ENCODE measurements at regions not wholly inside any gene's neighbourhood (a gene's known extent, or its start where the extent isn't known, plus 50 kb on each side); places are given as distances from the start of the nearest gene placed in this dataset.

- no peaks in the 10 kb centered on the region for H3K9me3 ChIP-seq (replicated peaks; ENCODE audit: control insufficient read depth, insufficient read depth, low read length)
- peaks cover 0 to 5% of the 10 kb centered on the region in 2 experiments for H3K27me3 ChIP-seq (ENCODE audit: control insufficient read depth in 2 of 2, insufficient read depth in 2 of 2, low read length in 2 of 2)
- CTCF ChIA-PET = interaction anchor here (1.3 kb wide), 1 partner anchor 12 kb away, joined by 5 read pairs; no protein-coding TSS in a partner anchor
- no peak overlapping the region for H3K27ac ChIP-seq (ENCODE audit: insufficient read depth, low read depth, low read length)
- no peaks in the 10 kb centered on the region for H3K4me1 ChIP-seq (ENCODE audit: control insufficient read depth, extremely low read depth, insufficient read depth, low read length)
- DNase-seq (ENCODE audit: low read depth, low spot score) (no peak), FAIRE-seq (no peak)
- no peak overlapping the region for H2AFZ ChIP-seq (ENCODE audit: low read depth, low read length)
- H3K79me2 ChIP-seq (ENCODE audit: control insufficient read depth, insufficient read depth, low read length) = no peaks in the 10 kb centered on the region
- no peaks in the 10 kb centered on the region for H3K36me3 ChIP-seq (ENCODE audit: control insufficient read depth in 2 of 2, extremely low read depth in 1 of 2, insufficient read depth in 2 of 2, low read length in 2 of 2)
- no peaks in the 10 kb centered on the region for H3K9me1 ChIP-seq (replicated peaks; ENCODE audit: control insufficient read depth, extremely low read depth, insufficient read depth, low read length)
- TF ChIP-seq POLR2AphosphoS5 (IDR thresholded peaks at IDR 0.05; ENCODE audit: insufficient read depth, low read depth, low read length) = no peak
- no peak for TF ChIP-seq POLR2A (IDR thresholded peaks at IDR 0.05; ENCODE audit: low read depth, low read length)
- no peak for TF ChIP-seq FOS (IDR thresholded peaks at IDR 0.05; ENCODE audit: borderline replicate concordance, insufficient read depth, low read length)
- no peak for TF ChIP-seq MAX (IDR thresholded peaks at IDR 0.05; ENCODE audit: insufficient read depth, insufficient read length)
- TF ChIP-seq CTCF (IDR thresholded peaks at IDR 0.05; ENCODE audit: extremely low read depth in 1 of 2, insufficient read depth in 1 of 2, low read depth in 1 of 2, low read length in 2 of 2) = no peak
- no peak for TF ChIP-seq JUN (IDR thresholded peaks at IDR 0.05; ENCODE audit: borderline replicate concordance, insufficient read depth, insufficient read length, low read depth)
- TF ChIP-seq MYC (IDR thresholded peaks at IDR 0.05; ENCODE audit: low read depth, low read length) = no peak
- no peak for TF ChIP-seq EZH2 (IDR thresholded peaks at IDR 0.05; ENCODE audit: borderline replicate concordance, low read depth, low read length, severe bottlenecking)
- TF ChIP-seq GATA2 (IDR thresholded peaks at IDR 0.05; ENCODE audit: insufficient read depth, insufficient read length, low read depth, low read length) = no peak
- H3K9ac ChIP-seq (replicated peaks; ENCODE audit: extremely low read depth, insufficient read depth, low read length) = no peak overlapping the region
- no peak overlapping the region for H3K4me2 ChIP-seq (ENCODE audit: insufficient read depth, low read length)
- no peak overlapping the region for H3K4me3 ChIP-seq (replicated peaks in 1 of 3; ENCODE audit: insufficient read depth in 1 of 3, low read depth in 1 of 3, low read length in 3 of 3)
- no TSS peak for BruUV-seq (replicated peaks)
- intact Hi-C loops (cut with micrococcal nuclease) = no loop called here
- H4K20me1 ChIP-seq (replicated peaks; ENCODE audit: control insufficient read depth, extremely low read depth, insufficient read depth, low read length) = no peaks in the 10 kb centered on the region
- dilution Hi-C loops (cut with MboI; ENCODE audit: extremely low pct_ligation_motif_present, low sequenced_read_pairs) = no loop called here
- POLR2A ChIA-PET = no interaction called here
Observed at GRCh38 chr10:6365384-6365783, 162.7 kb downstream of the PFKFB3 start.

Measured in endothelial cell of umbilical vein (primary cell).